Loucy (cell line): ENCODE measurements at regions not wholly inside any gene's neighbourhood (a gene's known extent, or its start where the extent isn't known, plus 50 kb on each side); places are given as distances from the start of the nearest gene placed in this dataset.
"Not testable (repeated sequence)": the region's sequence is repeated elsewhere in the genome, so short reads cannot be mapped to it uniquely, and the experiment has no call there.

Experiments
- H2AFZ ChIP-seq: fragments of 200-600 bp; sonication (generic); 2 replicates; pipeline ENCODE4 v1.6.0; 2016; ENCODE audit warnings: antibody characterized with exemption, mild to moderate bottlenecking, low read length, moderate library complexity
- H3F3A ChIP-seq: fragments of 200-600 bp; 2 replicates; pipeline ENCODE4 v1.6.0; 2016; ENCODE audit warnings: antibody characterized with exemption, low read depth, mild to moderate bottlenecking
- H3K27me3 ChIP-seq: fragments of 200-600 bp; sonication (generic); 2 replicates; pipeline ENCODE4 v1.6.1; 2014; ENCODE audit warnings: low read length, mild to moderate bottlenecking; ENCODE audit not compliant: insufficient read depth, poor library complexity, severe bottlenecking
- H3K36me3 ChIP-seq: fragments of 200-600 bp; sonication (generic); 2 replicates; pipeline ENCODE4 v1.6.1; 2016; ENCODE audit warnings: low read length; ENCODE audit not compliant: insufficient read depth
- H3K4me1 ChIP-seq: fragments of 200-600 bp; sonication (generic); 2 replicates; pipeline ENCODE4 v1.5.1; 2014; ENCODE audit warnings: low read length, mild to moderate bottlenecking; ENCODE audit not compliant: insufficient read depth, poor library complexity, severe bottlenecking
- H3K4me2 ChIP-seq: fragments of 200-600 bp; sonication (generic); 2 replicates; pipeline ENCODE4 v1.6.0; 2014; ENCODE audit warnings: antibody characterized with exemption, low read length, low read depth, mild to moderate bottlenecking; ENCODE audit not compliant: poor library complexity, severe bottlenecking
- H3K4me3 ChIP-seq: fragments of 200-600 bp; sonication (generic); 2 replicates; pipeline ENCODE4 v1.5.1; 2014; ENCODE audit warnings: low read length, mild to moderate bottlenecking, mixed read lengths; ENCODE audit not compliant: poor library complexity, severe bottlenecking
- H3K79me2 ChIP-seq: fragments of 200-600 bp; sonication (generic); 2 replicates; pipeline ENCODE4 v1.6.1; 2014; ENCODE audit warnings: low read length; ENCODE audit not compliant: insufficient read depth
- H3K9ac ChIP-seq: fragments of 200-600 bp; sonication (generic); 2 replicates; pipeline ENCODE4 v1.6.0; 2014; ENCODE audit warnings: mild to moderate bottlenecking, low read depth, low read length, moderate library complexity; ENCODE audit not compliant: poor library complexity, severe bottlenecking
- H3K9me2 ChIP-seq: fragments of 200-600 bp; sonication (generic); replicated peaks from 2 replicates; pipeline ENCODE4 v1.6.1; 2016; ENCODE audit warnings: low read depth, low read length, mixed read lengths
- H3K9me3 ChIP-seq: fragments of 200-600 bp; sonication (generic); 2 replicates; pipeline ENCODE4 v1.6.1; 2014; ENCODE audit warnings: mild to moderate bottlenecking, antibody characterized with exemption, low read length, low read depth; ENCODE audit not compliant: insufficient read depth
- H4K20me1 ChIP-seq: fragments of 200-600 bp; sonication (generic); 2 replicates; pipeline ENCODE4 v1.6.0; 2014; ENCODE audit warnings: antibody characterized with exemption, low read length, mild to moderate bottlenecking; ENCODE audit not compliant: insufficient read depth, poor library complexity, severe bottlenecking
- EZH2phosphoT487 ChIP-seq: fragments of 200-600 bp; IDR thresholded peaks from 2 replicates; pipeline ENCODE4 v1.6.1; 2018; ENCODE audit warnings: antibody characterized with exemption, mild to moderate bottlenecking, moderate library complexity, borderline replicate concordance
- TF ChIP-seq, protein P1 (sequence below): fragments of 200-600 bp; sonication (generic); conservative IDR thresholded peaks from 2 replicates; pipeline ENCODE4 v1.5.1; 2014; ENCODE audit warnings: mild to moderate bottlenecking, antibody characterized with exemption, low read length

DNA sequence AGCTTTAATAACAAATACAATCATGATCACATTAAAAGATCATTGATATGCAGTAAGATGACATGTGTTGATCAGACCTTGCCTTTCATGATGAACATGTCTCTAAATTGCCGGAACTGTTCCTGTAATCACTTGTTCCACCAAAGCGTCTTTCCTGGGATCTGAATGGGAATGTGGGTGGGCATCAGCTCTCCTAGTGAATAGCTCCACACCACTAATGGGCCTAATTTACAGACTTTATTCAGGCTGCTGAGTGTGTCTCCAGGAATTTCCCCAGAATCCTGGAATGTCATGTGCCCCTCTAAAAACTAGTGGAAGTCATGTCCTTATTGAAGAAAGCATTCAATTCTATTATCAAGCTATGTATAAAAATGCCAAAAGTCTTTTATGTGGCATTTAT lies 765.1 kb upstream of the CTNND2 start:
- no peaks in the 10 kb centered on the region for H3K79me2 ChIP-seq
- H3K36me3 ChIP-seq, result no peaks in the 10 kb centered on the region
- no peaks in the 10 kb centered on the region for H3K9me3 ChIP-seq
- no peak for TF ChIP-seq EZH2phosphoT487
- TF ChIP-seq, protein P1, sequence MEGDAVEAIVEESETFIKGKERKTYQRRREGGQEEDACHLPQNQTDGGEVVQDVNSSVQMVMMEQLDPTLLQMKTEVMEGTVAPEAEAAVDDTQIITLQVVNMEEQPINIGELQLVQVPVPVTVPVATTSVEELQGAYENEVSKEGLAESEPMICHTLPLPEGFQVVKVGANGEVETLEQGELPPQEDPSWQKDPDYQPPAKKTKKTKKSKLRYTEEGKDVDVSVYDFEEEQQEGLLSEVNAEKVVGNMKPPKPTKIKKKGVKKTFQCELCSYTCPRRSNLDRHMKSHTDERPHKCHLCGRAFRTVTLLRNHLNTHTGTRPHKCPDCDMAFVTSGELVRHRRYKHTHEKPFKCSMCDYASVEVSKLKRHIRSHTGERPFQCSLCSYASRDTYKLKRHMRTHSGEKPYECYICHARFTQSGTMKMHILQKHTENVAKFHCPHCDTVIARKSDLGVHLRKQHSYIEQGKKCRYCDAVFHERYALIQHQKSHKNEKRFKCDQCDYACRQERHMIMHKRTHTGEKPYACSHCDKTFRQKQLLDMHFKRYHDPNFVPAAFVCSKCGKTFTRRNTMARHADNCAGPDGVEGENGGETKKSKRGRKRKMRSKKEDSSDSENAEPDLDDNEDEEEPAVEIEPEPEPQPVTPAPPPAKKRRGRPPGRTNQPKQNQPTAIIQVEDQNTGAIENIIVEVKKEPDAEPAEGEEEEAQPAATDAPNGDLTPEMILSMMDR, result no peak
- H3K9me2 ChIP-seq, result no peaks in the 10 kb centered on the region; the same call in 1 of the 2 replicates
- H3K9ac ChIP-seq, result no peak overlapping the region
- H3K4me2 ChIP-seq, result no peak overlapping the region
- no peak overlapping the region for H2AFZ ChIP-seq
- no peaks in the 10 kb centered on the region for H3K4me1 ChIP-seq
- no peaks in the 10 kb centered on the region for H3K27me3 ChIP-seq
- H4K20me1 ChIP-seq, result no peaks in the 10 kb centered on the region
- H3F3A ChIP-seq, result no peaks in the 10 kb centered on the region
- H3K4me3 ChIP-seq, result no peak overlapping the region

DNA sequence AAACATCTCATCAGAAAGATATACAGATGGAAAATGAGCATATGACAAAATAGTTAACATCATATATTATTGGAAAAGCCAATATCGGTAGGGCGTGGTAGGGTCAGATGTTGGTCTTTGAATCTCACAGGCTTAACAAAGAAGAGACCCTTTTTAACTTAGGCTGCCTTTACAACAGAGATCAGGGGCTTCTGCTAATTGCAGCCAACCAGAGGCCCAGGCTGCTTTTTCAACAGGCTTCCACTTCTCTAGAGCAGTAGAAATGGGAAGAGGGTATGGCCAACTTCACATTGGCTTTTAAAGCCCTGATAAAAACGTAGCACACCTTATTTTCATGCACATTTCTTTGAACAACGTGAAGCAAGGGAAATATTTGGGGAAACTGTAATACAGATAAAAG lies 764.3 kb upstream of the CTNND2 start:
- TF ChIP-seq EZH2phosphoT487, result no peak
- TF ChIP-seq, protein P1, result no peak

GRCh38 chr5:12667818-12668217 lies 763.6 kb upstream of the CTNND2 start:
- not testable (repeated sequence) for H3F3A ChIP-seq, H3K4me1 ChIP-seq, H3K4me3 ChIP-seq, H3K79me2 ChIP-seq, H3K9me2 ChIP-seq, H2AFZ ChIP-seq, H3K9ac ChIP-seq, H3K4me2 ChIP-seq, H3K9me3 ChIP-seq, H3K36me3 ChIP-seq, H3K27me3 ChIP-seq, H4K20me1 ChIP-seq

More for the DNA sequence above, 764.3 kb upstream of the CTNND2 start:
- H2AFZ ChIP-seq, result no peak overlapping the region
- H3F3A ChIP-seq, result no peaks in the 10 kb centered on the region
- no peaks in the 10 kb centered on the region for H3K4me1 ChIP-seq
- no peaks in the 10 kb centered on the region for H3K9me3 ChIP-seq
- no peak overlapping the region for H3K4me2 ChIP-seq
- H3K27me3 ChIP-seq, result no peaks in the 10 kb centered on the region
- no peaks in the 10 kb centered on the region for H4K20me1 ChIP-seq
- H3K36me3 ChIP-seq, result no peaks in the 10 kb centered on the region
- H3K4me3 ChIP-seq, result no peak overlapping the region
- H3K9me2 ChIP-seq, result no peaks in the 10 kb centered on the region; the same call in 1 of the 2 replicates
- no peaks in the 10 kb centered on the region for H3K79me2 ChIP-seq
- H3K9ac ChIP-seq, result no peak overlapping the region

- not testable (repeated sequence) for H3K4me3 ChIP-seq
Observed at GRCh38 chr5:12665772-12666171, 761.5 kb upstream of the CTNND2 start.

More at GRCh38 chr5:12665772-12666171, 761.5 kb upstream of the CTNND2 start:
- not testable (repeated sequence) for H3K9me3 ChIP-seq, H3K4me1 ChIP-seq, H4K20me1 ChIP-seq, H3F3A ChIP-seq, H3K4me2 ChIP-seq, H3K9me2 ChIP-seq, H3K9ac ChIP-seq, H3K27me3 ChIP-seq, H2AFZ ChIP-seq, H3K36me3 ChIP-seq, H3K79me2 ChIP-seq
